SK-N-SH (cell line): ENCODE measurements at regions not wholly inside any gene's neighbourhood (a gene's known extent, or its start where the extent isn't known, plus 50 kb on each side); places are given as distances from the start of the nearest gene placed in this dataset.

Source experiments
- EP300 ChIP-seq, 2 experiments: IDR thresholded peaks; 2 replicates each; pipeline versions ENCODE4 v1.4.0 to v1.6.1; 2012; ENCODE audit warnings: borderline replicate concordance in 1 of 2, low read depth in 1 of 2, low read length in 1 of 2
- FOXM1 ChIP-seq: IDR thresholded peaks from 2 replicates; pipeline ENCODE4 v1.4.0; 2012; ENCODE audit warnings: low read depth, mild to moderate bottlenecking
- IRF3 ChIP-seq: fragments of 150-350 bp; IDR thresholded peaks from 2 replicates; pipeline ENCODE4 v1.6.1; 2016; ENCODE audit warnings: mild to moderate bottlenecking, low read depth, low read length
- MAX ChIP-seq: IDR thresholded peaks from 2 replicates; pipeline ENCODE4 v1.4.0; 2012; ENCODE audit warnings: low read depth
- POLR2AphosphoS5 ChIP-seq: IDR thresholded peaks from 2 replicates; pipeline ENCODE4 v1.6.1; 2012; ENCODE audit warnings: low read depth, low read length
- RAD21 ChIP-seq: IDR thresholded peaks from 2 replicates; pipeline ENCODE4 v1.6.1; 2012; ENCODE audit warnings: mild to moderate bottlenecking, low read length
- SMC3 ChIP-seq: IDR thresholded peaks from 2 replicates; pipeline ENCODE4 v1.6.1; 2012; ENCODE audit warnings: low read depth, low read length, improper control_type of control experiment
- TAF1 ChIP-seq: IDR thresholded peaks from 2 replicates; pipeline ENCODE4 v1.6.1; 2012; ENCODE audit warnings: low read depth, mild to moderate bottlenecking, low read length, moderate library complexity, borderline replicate concordance
- TF ChIP-seq, protein P1 (sequence below): fragments of 200-600 bp; sonication (generic); IDR thresholded peaks from 2 replicates; pipeline ENCODE4 v1.6.1; 2017; ENCODE audit warnings: antibody characterized with exemption, mild to moderate bottlenecking, moderate library complexity

DNA sequence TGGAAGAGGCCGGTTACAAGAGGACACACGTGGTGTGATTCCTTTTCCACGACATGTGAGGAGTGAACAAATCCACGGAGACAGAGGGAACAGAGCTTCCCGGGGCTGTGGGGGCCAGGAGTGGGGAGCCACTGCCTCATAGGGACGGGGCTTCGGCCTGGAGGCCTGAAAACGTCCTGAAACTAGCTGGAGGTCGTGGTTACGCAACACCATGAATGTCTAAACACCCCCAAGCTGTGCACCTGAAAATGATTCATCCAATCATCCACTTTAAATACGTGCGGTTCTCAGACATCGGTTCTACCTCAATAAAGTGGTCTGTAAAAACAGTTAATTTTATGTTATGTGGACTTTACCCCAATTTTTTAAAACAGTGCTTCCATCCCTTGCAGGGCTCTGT, 65.3 kb upstream of the PPP1R26 start:
- TF ChIP-seq, protein P1, sequence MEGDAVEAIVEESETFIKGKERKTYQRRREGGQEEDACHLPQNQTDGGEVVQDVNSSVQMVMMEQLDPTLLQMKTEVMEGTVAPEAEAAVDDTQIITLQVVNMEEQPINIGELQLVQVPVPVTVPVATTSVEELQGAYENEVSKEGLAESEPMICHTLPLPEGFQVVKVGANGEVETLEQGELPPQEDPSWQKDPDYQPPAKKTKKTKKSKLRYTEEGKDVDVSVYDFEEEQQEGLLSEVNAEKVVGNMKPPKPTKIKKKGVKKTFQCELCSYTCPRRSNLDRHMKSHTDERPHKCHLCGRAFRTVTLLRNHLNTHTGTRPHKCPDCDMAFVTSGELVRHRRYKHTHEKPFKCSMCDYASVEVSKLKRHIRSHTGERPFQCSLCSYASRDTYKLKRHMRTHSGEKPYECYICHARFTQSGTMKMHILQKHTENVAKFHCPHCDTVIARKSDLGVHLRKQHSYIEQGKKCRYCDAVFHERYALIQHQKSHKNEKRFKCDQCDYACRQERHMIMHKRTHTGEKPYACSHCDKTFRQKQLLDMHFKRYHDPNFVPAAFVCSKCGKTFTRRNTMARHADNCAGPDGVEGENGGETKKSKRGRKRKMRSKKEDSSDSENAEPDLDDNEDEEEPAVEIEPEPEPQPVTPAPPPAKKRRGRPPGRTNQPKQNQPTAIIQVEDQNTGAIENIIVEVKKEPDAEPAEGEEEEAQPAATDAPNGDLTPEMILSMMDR, result no peak
- TF ChIP-seq IRF3, result no peak
- no peak for TF ChIP-seq EP300 (IDR thresholded peaks at IDR 0.05; ENCODE audit: borderline replicate concordance in 1 of 2, low read depth in 1 of 2, low read length in 1 of 2)
- TF ChIP-seq FOXM1, result no peak
- no peak for TF ChIP-seq POLR2AphosphoS5
- no peak for TF ChIP-seq MAX
- no peak for TF ChIP-seq TAF1
- TF ChIP-seq SMC3, result no peak
- no peak for TF ChIP-seq RAD21
